H9 (cell line): ENCODE measurements at regions not wholly inside any gene's neighbourhood (a gene's known extent, or its start where the extent isn't known, plus 50 kb on each side); places are given as distances from the start of the nearest gene placed in this dataset.

Source experiments
- DNase-seq: peaks from one replicate; pipeline ENCODE4 v3.0.0-alpha.2; 2017
- H2AFZ ChIP-seq: one replicate; pipeline ENCODE4 v1.6.1; 2013; ENCODE audit warnings: mild to moderate bottlenecking, low read length, control low read depth, moderate library complexity
- H2AK5ac ChIP-seq: 2 replicates; pipeline ENCODE4 v1.6.1; 2013; ENCODE audit warnings: low read length, control low read depth, mixed read lengths; ENCODE audit not compliant: insufficient read length
- H2BK120ac ChIP-seq: one replicate; pipeline ENCODE4 v1.6.1; 2013; ENCODE audit warnings: low read depth, mild to moderate bottlenecking, low read length, control low read depth, inconsistent platforms; ENCODE audit not compliant: poor library complexity, severe bottlenecking
- H2BK12ac ChIP-seq: 2 replicates; pipeline ENCODE4 v1.6.1; 2013; ENCODE audit warnings: low read length, control low read depth, mixed read lengths, low read depth; ENCODE audit not compliant: insufficient read length
- H2BK15ac ChIP-seq: 2 replicates; pipeline ENCODE4 v1.6.1; 2013; ENCODE audit warnings: low read depth, low read length, control low read depth
- H2BK20ac ChIP-seq: one replicate; pipeline ENCODE4 v1.6.1; 2013; ENCODE audit warnings: low read depth, mild to moderate bottlenecking, low read length, control low read depth, inconsistent platforms; ENCODE audit not compliant: poor library complexity, severe bottlenecking
- H2BK5ac ChIP-seq: 2 replicates; pipeline ENCODE4 v1.6.1; 2013; ENCODE audit warnings: low read length, control low read depth, mixed read lengths; ENCODE audit not compliant: insufficient read length
- H3K14ac ChIP-seq: 2 replicates; pipeline ENCODE4 v1.6.1; 2013; ENCODE audit warnings: low read length, control low read depth; ENCODE audit not compliant: insufficient read depth
- H3K18ac ChIP-seq: 2 replicates; pipeline ENCODE4 v1.6.1; 2013; ENCODE audit warnings: low read depth, mild to moderate bottlenecking, mixed read lengths, low read length, control low read depth; ENCODE audit not compliant: insufficient read length
- H3K23ac ChIP-seq: 2 replicates; pipeline ENCODE4 v1.6.1; 2013; ENCODE audit warnings: low read length, control low read depth, mixed read lengths, low read depth; ENCODE audit not compliant: insufficient read length
- H3K23me2 ChIP-seq: 2 replicates; pipeline ENCODE4 v1.6.1; 2013; ENCODE audit warnings: low read depth, mild to moderate bottlenecking, mixed read lengths, low read length, control low read depth; ENCODE audit not compliant: insufficient read length, poor library complexity, severe bottlenecking
- H3K27ac ChIP-seq: 2 replicates; pipeline ENCODE4 v1.5.1; 2013; ENCODE audit warnings: low read length, control low read depth, mixed read lengths, low read depth; ENCODE audit not compliant: insufficient read length
- H3K27me3 ChIP-seq: 2 replicates; pipeline ENCODE4 v1.6.1; 2013; ENCODE audit warnings: low read length, control low read depth, inconsistent platforms; ENCODE audit not compliant: insufficient read depth
- H3K4ac ChIP-seq: 2 replicates; pipeline ENCODE4 v1.6.1; 2013; ENCODE audit warnings: low read depth, mild to moderate bottlenecking, control low read depth, inconsistent platforms, low read length, moderate library complexity
- H3K4me1 ChIP-seq: 2 replicates; pipeline ENCODE4 v1.6.1; 2013; ENCODE audit warnings: low read length, control low read depth, inconsistent platforms; ENCODE audit not compliant: insufficient read depth
- H3K4me2 ChIP-seq: 2 replicates; pipeline ENCODE4 v1.6.1; 2013; ENCODE audit warnings: low read length, control low read depth, mixed read lengths; ENCODE audit not compliant: insufficient read length, insufficient read depth
- H3K56ac ChIP-seq: 2 replicates; pipeline ENCODE4 v1.6.1; 2013; ENCODE audit warnings: low read depth, mild to moderate bottlenecking, mixed read lengths, low read length, control low read depth; ENCODE audit not compliant: insufficient read length
- H3K79me1 ChIP-seq: 2 replicates; pipeline ENCODE4 v1.6.1; 2013; ENCODE audit warnings: low read depth, mild to moderate bottlenecking, moderate library complexity, low read length, control low read depth, inconsistent platforms; ENCODE audit not compliant: insufficient read depth, poor library complexity, severe bottlenecking
- H3K79me2 ChIP-seq: 2 replicates; pipeline ENCODE4 v1.6.1; 2013; ENCODE audit warnings: low read length, control low read depth, inconsistent platforms; ENCODE audit not compliant: insufficient read depth
- H3K9ac ChIP-seq: 2 replicates; pipeline ENCODE4 v1.6.1; 2013; ENCODE audit warnings: low read length, control low read depth, mixed read lengths; ENCODE audit not compliant: insufficient read length; ENCODE audit errors: extremely low read depth
- H3K9me3 ChIP-seq: one replicate; pipeline ENCODE4 v1.6.1; 2013; ENCODE audit warnings: low read depth, low read length, inconsistent platforms; ENCODE audit not compliant: control insufficient read depth
- H3T11ph ChIP-seq: one replicate; pipeline ENCODE4 v1.6.1; 2013; ENCODE audit warnings: mild to moderate bottlenecking, low read length, control low read depth, inconsistent platforms
- H4K20me1 ChIP-seq: one replicate; pipeline ENCODE4 v1.6.1; 2013; ENCODE audit not compliant: control insufficient read depth, insufficient read length, insufficient read depth
- H4K5ac ChIP-seq: 2 replicates; pipeline ENCODE4 v1.6.1; 2013; ENCODE audit warnings: low read depth, mild to moderate bottlenecking, mixed read lengths, low read length, control low read depth; ENCODE audit not compliant: insufficient read length
- H4K8ac ChIP-seq: replicated peaks from 2 replicates; pipeline ENCODE4 v1.6.1; 2013; ENCODE audit warnings: low read length, control low read depth, mixed read lengths, low read depth; ENCODE audit not compliant: insufficient read length
- H4K91ac ChIP-seq: 2 replicates; pipeline ENCODE4 v1.6.1; 2013; ENCODE audit warnings: low read depth, mild to moderate bottlenecking, moderate library complexity, mixed read lengths, low read length, control low read depth; ENCODE audit not compliant: insufficient read length
- H3K27ac Mint-ChIP-seq, 3 experiments: 2 replicates in 2 of 3; 3 replicates in 1 of 3; pipeline ENCODE4 v1.8.0; 2020 to 2021; ENCODE audit warnings: mixed read lengths in 3 of 3, mild to moderate bottlenecking in 1 of 3, moderate library complexity in 1 of 3
- H3K27me3 Mint-ChIP-seq: 2 replicates; pipeline ENCODE4 v1.8.0; 2021; ENCODE audit warnings: low read depth, mild to moderate bottlenecking, moderate library complexity, mixed read lengths
- H3K36me3 Mint-ChIP-seq, 3 experiments: 2 replicates in 2 of 3; 3 replicates in 1 of 3; pipeline ENCODE4 v1.8.0; 2020 to 2021; ENCODE audit warnings: low read depth in 3 of 3, mixed read lengths in 3 of 3; ENCODE audit not compliant: insufficient read depth in 1 of 3
- H3K4me1 Mint-ChIP-seq, 2 experiments: 2 replicates each; pipeline ENCODE4 v1.8.0; 2020; ENCODE audit warnings: mixed read lengths in 2 of 2
- H3K4me3 Mint-ChIP-seq, 2 experiments: 2 replicates in 1 of 2; 3 replicates in 1 of 2; pipeline ENCODE4 v1.8.0; 2020 to 2021; ENCODE audit warnings: mild to moderate bottlenecking in 2 of 2, mixed read lengths in 2 of 2, moderate library complexity in 1 of 2
- H3K9me3 Mint-ChIP-seq, 2 experiments: 2 replicates in 1 of 2; 3 replicates in 1 of 2; pipeline ENCODE4 v1.8.0; 2020; ENCODE audit warnings: mild to moderate bottlenecking in 2 of 2, mixed read lengths in 2 of 2, moderate library complexity in 1 of 2
- CTCF ChIP-seq: fragments of 200-600 bp; sonication (generic); conservative IDR thresholded peaks from 3 replicates; pipeline ENCODE4 v1.8.0; 2021; ENCODE audit warnings: antibody characterized with exemption, mild to moderate bottlenecking
- WGBS: extraction: QIAGEN DNeasy Blood & Tissue Kit; methylation state at CpG from one replicate; pipeline ENCODE4 v1.1.7; 2013; ENCODE audit warnings: missing lambda C conversion rate, low lambda C conversion rate, mixed read lengths; ENCODE audit not compliant: insufficient read length; ENCODE audit errors: extremely low coverage; 5-methylcytosine and 5-hydroxymethylcytosine counted together

DNA sequence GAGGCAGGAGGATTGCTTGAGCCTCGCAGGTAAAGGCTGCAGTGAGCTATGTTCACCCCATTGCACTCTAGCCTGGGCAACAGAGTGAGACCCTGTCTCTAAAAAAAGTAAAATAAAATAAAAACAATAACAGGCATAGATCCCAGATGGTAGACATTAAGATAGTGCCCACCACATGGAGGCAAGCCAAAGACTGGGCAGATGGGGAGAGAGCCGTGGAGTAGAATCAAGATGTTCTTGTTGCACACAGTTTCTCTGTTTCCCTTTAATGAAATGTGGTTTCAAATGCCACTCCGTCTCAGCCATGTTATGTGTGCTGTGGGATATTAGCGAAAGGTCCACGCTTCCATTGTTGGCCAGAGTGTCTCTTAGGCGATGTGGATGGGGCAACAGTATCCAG lies 63.8 kb upstream of the TBL1X start:
- no peak overlapping the region for H2AFZ ChIP-seq
- H3K18ac ChIP-seq = no peak overlapping the region
- no peak for DNase-seq
- H3K79me2 ChIP-seq = no peaks in the 10 kb centered on the region
- Mint-ChIP-seq H3K4me1 (no peaks in the 10 kb centered on the region), H3K9me3 (peaks cover 0 to 55% of the 10 kb centered on the region in 2 experiments; a peak in 2 of 5 replicates), H3K27ac (no peak overlapping the region), H3K27me3 (no peaks in the 10 kb centered on the region), H3K4me3 (no peak overlapping the region), H3K36me3 (no peaks in the 10 kb centered on the region; a peak in 1 of 7 replicates)
- no peak overlapping the region for H2BK5ac ChIP-seq
- no peak overlapping the region for H4K8ac ChIP-seq
- no peak overlapping the region for H3K56ac ChIP-seq
- H3K79me1 ChIP-seq = no peaks in the 10 kb centered on the region
- no peak overlapping the region for H3K23ac ChIP-seq
- H4K5ac ChIP-seq = no peak overlapping the region
- no peak overlapping the region for H3T11ph ChIP-seq
- H3K4me2 ChIP-seq = no peak overlapping the region
- H4K91ac ChIP-seq = no peak overlapping the region
- no CpG with 5 or more reads among the region's 6 CpGs for WGBS
- H3K23me2 ChIP-seq = no peaks in the 10 kb centered on the region
- H2BK20ac ChIP-seq = no peak overlapping the region
- H2BK120ac ChIP-seq = no peak overlapping the region
- H2AK5ac ChIP-seq = no peak overlapping the region
- H3K9me3 ChIP-seq = no peaks in the 10 kb centered on the region
- H3K27ac ChIP-seq = no peak overlapping the region
- no peak for TF ChIP-seq CTCF
- H3K4ac ChIP-seq = no peak overlapping the region
- no peak overlapping the region for H3K14ac ChIP-seq
- H3K4me1 ChIP-seq = no peaks in the 10 kb centered on the region
- H2BK15ac ChIP-seq = no peak overlapping the region
- H3K27me3 ChIP-seq = no peaks in the 10 kb centered on the region
- no peak overlapping the region for H2BK12ac ChIP-seq
- H4K20me1 ChIP-seq = no peaks in the 10 kb centered on the region
- no peak overlapping the region for H3K9ac ChIP-seq
